H1 (cell line): ENCODE measurements at regions not wholly inside any gene's neighbourhood (a gene's known extent, or its start where the extent isn't known, plus 50 kb on each side); places are given as distances from the start of the nearest gene placed in this dataset.

Source experiments
- FOSL1 ChIP-seq: IDR thresholded peaks from 2 replicates; pipeline ENCODE4 v1.6.1; 2011; ENCODE audit warnings: mild to moderate bottlenecking, low read depth, low read length, moderate library complexity; ENCODE audit not compliant: insufficient read depth
- SAP30 ChIP-seq: fragments of 300-600 bp; sonication (generic); IDR thresholded peaks from 2 replicates; pipeline ENCODE4 v1.7.1; 2012; ENCODE audit warnings: low read length, moderate library complexity, mild to moderate bottlenecking, inconsistent platforms; ENCODE audit not compliant: insufficient read depth, insufficient replicate concordance
- SIN3A ChIP-seq, 2 experiments: IDR thresholded peaks in 1 of 2; conservative IDR thresholded peaks in 1 of 2; 2 replicates each; pipeline ENCODE4 v1.6.1; 2011 to 2012; ENCODE audit warnings: low read length in 2 of 2, improper control_type of control experiment in 1 of 2, low read depth in 1 of 2, mild to moderate bottlenecking in 1 of 2

GRCh38 chr10:60532696-60533468, 143.2 kb upstream of the ANK3 start (continued):
- TF ChIP-seq FOSL1 (no peak), SAP30 (no peak), SIN3A (conservative IDR thresholded peaks at IDR 0.05 in 1 of 2, IDR thresholded peaks at IDR 0.05 in 1 of 2; ENCODE audit: low read depth in 1 of 2, low read length in 2 of 2) (no peak)
